Activated CD4-positive, alpha-beta T cell treated with anti-CD3 and anti-CD28 coated beads, Interleukin-10, Interleukin-2, amounts not matched to agents 100 ng/mL and 50 ng/mL, durations not matched to agents 16 hours and 8 hours (primary cell): ENCODE measurements at regions not wholly inside any gene's neighbourhood (a gene's known extent, or its start where the extent isn't known, plus 50 kb on each side); places are given as distances from the start of the nearest gene placed in this dataset.
"Not testable (repeated sequence)": the region's sequence is repeated elsewhere in the genome, so short reads cannot be mapped to it uniquely, and the experiment has no call there.

Source experiments
- DNase-seq: peaks from one replicate; pipeline ENCODE4 v3.0.0-alpha.2; 2020

DNA sequence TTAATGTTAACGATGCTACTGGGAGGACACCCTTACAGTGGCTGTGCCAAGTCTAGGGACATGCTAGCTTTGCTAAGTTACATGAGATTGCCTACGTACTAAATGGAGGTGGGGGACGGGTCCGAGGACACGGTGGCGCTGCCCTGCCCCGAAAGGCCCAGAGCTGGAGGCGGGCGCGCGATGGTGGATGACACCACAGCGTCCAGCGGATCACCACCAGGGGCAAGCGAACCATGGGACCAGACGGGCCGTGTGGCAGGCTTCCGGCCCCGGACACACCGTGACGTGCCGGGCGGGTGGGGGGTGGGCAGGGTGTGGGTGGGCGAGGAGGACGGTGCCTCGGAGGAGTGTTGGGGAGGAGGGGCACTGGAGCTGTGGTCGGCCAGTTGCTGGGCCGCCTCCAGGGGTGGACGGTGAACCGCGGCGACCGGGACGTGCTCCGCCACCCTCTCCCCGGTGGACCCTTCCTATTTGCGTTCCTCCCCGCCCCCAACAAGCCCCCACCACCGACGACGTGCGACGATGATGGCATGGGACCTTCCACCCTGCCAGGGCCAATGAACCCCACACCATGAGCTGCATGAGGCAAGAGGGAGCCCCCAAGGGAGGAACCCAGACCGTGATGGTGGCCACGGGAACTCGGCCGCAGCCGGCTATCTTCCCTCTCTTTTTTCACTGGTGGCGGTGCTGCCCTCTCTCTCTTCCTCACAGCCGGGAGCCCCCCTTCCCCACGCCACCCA lies 773.3 kb upstream of the DEFB115 start:
- DNase-seq = no peak

DNA sequence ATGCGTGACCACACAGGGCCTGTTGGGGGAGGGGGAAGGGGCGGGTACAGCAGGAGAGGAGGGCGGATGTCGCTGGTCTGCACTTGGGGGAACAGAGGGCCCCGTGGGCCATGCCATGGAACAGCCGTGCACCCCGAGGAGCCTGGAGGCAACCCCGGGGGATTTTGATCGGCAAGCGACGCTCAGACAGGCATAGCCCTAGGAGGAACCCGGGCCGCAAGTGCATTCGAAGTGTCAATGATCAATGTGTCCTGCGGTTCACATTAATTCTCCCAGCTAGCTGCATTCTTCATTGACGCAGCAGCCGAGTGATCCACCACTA lies 772.8 kb upstream of the DEFB115 start:
- DNase-seq = no peak

DNA sequence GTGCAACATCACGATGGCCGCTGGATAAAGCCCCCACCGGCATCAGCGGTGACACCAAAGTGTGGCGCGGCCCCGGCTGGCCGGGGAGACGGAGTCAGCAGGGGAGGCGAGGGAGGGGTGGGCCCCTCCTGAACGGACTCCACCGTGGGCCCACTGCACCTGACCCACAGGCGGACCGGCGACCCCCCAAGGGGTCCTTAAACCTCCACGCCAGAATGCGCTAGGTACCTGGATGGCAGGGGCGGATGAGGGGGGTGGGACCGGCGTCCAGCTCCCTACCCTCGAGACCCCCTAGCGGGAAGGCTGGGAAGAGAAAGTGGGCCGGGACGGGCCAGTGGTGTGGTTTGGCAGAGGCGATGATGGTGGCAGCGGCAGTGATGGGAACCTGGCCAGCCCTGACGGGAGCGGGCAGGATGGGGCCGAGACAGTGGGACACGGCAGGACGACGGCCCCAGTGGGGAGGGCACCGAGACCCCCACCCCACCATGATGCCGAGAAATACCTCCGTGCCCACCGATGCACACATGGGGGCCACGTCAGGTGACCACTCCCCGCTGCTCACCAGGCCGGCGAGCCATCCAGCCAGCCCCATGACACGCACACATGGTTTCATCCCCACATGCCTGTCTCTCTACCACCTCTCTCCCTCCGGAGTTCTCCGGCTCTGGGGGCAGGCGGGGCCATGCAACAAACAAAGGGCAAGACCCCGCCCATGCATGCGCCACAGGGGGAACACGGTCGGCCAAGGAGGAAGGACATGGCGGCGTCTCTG lies 771.9 kb upstream of the DEFB115 start:
- DNase-seq = no peak

DNA sequence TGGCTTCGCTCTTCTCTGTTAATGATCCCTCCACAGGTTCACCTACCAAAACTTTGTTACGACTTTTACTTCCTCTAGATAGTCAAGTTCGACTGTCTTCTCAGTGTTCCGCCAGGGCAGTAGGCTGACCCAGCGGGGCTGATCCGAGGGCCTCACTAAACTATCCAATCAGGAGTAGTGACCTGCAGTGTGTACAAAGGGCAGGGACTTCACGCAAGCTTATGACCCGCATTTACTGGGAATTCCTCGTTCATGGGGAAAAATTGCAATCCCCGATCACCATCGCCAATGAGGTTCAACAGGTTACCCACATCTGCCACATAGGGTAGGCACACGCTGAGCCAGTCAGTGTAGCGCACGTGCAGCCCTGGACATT lies 771.4 kb upstream of the DEFB115 start:
- DNase-seq = no peak

DNA sequence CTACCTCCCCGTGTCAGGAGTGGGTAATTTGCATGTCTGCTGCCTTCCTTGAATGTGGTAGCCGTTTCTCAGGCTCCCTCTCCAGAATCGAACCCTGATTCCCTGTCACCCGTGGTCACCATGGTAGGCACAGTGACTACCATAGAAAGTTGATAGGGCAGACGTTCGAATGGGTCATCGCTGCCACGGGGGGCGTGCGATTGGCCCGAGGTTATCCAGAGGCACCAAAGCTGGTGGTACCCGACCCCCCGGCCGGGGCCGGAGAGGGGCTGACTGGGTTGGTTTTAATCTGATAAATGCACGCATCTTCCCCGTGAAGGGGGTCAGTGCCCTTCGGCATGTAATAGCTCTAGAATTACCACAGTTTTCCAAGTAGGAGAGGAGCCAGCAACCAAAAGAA lies 770.0 kb upstream of the DEFB115 start:
- not testable (repeated sequence) for DNase-seq

DNA sequence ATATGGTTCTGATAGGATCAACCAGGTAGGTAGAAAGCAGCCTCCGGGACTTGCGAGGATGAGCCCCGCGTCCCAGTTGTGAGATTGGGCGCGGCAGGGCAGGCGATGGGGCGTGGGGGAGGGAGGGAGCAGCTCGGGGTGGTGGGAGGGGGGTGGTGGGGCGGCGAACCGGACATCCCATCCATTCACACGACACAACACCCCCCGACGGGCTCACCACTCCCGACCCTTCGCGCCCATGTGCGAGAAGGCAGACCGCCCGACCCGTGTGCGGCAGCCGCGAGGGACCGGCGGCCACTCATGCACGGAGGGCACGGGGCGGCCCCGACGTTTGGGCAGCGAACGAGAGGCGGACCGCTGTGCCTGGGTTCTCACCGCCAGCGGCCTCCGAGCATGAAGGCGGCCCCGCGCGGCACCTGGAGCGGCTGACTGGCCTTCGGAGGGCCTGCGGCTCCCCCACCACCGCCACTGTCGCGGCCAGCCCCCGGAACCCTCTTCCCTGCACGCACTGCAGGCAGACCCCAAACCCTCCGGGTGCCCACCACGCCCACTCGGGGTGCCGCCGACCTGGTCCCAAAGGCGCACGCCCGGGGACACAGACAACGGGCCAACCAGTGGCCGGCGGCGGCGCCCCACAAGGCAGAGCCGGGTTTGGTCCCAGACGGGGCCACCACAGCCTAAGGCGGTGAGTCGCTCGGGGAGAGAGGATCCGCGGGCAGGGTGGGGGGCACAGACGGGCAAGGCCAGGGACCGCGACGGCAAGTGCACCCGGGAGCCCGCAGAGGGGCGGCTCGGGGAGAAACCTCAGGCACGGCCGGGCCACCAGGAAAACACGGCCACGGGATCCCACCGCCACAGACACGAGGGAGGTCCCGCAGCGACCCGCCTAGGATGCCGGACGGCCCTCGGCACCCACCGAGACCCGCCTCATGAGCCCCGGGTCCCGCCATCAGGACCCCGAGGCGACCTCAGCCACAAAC lies 769.2 kb upstream of the DEFB115 start:
- no peak for DNase-seq

DNA sequence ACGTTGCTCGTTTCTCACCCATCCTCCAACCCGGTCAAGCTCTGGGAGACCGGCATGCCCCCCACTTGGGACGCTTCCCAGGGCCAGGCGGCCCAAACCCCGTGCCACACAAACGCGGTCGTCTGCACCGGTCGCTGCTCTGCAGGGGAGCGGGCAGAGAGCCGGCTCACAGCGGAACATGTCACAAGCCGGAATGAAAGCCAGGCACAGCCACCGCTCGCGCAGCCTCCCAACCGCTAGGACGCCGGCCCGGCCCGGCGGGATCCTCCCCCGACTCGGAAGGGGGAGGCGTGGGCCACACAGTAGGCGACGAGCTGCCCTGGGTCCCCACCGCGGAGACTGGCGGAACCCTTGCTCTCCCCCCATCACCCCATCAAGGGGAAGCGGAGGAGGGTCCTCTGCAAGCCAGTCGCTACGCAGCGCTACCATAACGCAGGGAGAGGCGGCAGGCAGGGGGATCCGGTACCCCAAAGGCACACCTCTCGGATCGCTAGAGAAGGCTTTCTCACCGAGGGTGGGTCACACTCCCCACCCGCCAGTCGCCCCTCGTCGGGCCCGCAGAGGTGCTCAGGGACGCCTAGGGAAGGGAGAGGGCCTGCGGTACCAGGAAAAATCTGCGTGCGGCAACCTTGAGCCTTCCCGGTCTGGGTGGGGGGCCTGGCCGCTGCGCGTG lies 768.4 kb upstream of the DEFB115 start:
- DNase-seq = no peak

DNA sequence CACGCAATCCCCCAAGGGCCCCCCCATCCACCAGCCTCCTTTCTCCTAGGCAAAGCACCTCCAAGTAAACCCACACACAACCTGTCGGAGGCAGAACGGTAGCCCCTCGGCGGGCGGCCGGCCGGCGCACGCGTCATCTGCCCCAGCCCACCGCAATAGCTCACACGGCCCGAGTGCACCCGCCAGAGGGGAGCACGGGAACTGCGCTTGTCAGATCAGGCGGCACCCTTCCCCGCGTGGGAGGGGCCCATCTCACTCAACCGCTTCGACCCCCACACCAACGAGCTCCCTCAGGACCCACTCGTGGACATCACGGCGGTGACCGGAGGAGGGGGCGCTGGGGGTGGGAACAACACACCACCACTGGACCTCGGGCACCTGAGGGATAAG lies 767.9 kb upstream of the DEFB115 start:
- DNase-seq = no peak

DNA sequence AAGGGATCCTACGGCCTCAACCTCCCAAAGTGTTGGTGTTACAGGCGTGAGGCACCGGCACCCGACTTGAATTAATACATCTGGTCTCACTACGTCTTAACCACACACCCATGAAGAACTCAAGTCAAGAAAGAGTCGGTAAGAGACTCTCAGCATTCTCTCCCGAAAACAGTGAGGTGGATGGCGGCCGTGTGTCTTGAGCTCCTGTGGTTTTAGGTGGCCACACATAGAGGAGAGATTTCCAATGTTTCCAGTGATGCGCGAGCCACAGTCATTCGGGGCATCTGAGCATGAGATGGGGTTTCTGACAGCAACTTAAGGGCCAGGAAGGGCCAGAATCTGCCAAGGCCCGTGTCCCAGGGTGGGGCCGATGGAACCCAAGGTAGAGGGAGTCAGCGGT lies 766.4 kb upstream of the DEFB115 start:
- DNase-seq = no peak

DNA sequence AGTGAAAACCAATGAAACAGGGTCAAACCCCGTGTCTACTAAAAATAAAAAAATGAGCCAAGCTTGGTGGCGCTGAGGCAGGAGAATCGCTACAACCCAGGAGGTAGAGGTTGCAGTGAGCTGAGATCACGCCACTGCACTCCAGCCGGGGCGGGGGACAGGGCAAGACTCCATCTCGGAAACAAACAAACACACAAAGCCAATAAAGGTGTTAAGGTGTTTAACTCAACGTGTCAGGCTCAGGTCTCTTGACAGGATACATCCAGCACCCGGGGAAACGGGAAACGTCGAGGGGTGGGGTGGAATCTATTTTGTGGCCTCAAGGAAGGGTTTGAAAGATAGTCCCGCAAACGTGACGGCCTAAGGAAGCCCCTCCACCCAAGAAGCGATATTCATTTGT lies 760.8 kb upstream of the DEFB115 start:
- not testable (repeated sequence) for DNase-seq

DNA sequence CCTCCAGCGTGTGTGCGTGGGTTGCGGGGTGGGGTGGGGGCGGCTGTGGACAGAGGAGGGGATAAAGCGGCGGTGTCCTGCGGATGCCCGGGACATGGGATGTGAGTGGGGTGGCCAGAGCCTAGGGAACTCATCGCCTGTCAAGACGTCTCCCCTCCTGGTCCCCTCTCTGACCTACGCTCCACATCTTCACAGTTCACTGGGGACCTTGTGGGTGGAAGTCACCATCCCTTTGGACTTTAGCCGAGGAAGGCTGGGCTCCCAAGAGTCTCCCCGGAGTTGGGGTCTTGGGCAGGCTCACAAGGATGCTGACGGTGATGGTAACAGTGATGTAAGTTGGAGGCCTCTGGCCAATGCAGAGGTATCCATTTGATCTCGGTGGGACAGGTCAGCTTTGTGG lies 760.3 kb upstream of the DEFB115 start:
- DNase-seq = not testable (repeated sequence)

DNA sequence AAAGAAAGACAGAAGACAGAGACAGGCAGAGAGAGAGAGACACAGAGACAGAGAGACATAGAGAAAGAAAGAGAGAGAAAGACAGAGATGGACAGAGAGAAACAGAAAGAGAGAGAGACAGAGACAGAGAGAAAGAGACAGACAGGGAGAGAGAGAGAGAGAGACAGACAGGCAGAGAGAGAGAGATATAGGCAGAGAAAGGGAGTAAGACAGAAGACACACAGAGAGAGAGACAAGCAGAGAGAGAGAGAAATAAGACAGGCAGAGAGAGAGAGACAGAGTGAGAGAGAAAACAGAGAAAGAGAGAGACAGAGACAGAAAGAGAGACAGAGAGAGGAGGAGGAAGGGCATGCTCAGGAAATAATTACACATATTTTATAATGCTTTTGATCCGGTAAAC lies 758.3 kb upstream of the DEFB115 start:
- no peak for DNase-seq

DNA sequence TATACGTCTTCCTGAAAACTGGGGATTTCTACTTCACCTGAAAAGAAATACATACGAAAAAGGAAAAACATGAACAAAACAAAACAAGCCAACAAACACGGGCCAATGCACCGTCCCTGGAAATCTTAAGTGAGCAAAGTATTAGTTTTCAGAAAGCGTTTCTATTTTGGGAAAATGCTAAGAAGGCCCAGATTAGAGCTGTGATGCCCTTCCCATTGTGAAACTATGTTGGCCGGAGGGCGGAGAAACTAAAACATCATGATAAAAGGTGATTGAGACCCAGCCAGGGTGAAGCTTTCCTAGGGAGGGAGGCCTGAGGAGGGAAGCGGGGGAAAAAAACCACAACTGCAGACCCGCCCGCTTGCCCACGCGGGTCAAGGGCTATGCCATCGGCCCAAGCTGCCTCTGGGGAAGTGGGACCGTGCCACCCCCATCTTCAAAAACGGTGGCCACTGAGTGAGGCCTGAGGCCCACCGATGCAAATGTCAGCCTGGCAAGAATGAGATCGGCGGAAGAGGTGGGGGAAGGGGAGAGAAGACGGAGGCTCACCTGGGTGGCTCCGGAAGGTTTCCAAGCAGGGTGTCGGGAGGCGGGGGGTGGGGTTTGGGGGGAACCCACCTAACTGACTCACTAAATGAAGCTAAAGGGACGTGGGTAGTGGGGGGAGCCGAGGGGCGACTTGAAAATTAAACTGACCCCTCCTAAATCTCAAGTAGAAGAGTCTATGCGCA lies 757.6 kb upstream of the DEFB115 start:
- DNase-seq = not testable (repeated sequence)

DNA sequence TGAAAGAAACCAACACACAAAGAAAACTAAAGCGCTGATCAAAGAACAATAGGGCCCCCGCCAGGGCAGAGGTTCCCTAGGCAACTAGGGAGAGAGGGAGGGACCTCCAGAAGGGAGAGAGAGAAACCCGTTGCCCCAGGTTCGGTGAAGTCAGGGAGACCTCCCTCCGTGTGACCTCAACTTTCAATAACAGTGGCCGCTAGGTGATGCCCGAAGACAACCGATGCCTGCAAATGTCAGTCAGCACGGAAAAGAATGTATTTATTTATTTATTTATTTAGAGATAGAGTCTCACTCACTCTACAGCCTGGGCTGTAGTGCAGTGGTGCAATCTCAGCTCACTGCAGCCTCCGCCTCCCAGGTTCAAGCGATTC lies 757.0 kb upstream of the DEFB115 start:
- not testable (repeated sequence) for DNase-seq

DNA sequence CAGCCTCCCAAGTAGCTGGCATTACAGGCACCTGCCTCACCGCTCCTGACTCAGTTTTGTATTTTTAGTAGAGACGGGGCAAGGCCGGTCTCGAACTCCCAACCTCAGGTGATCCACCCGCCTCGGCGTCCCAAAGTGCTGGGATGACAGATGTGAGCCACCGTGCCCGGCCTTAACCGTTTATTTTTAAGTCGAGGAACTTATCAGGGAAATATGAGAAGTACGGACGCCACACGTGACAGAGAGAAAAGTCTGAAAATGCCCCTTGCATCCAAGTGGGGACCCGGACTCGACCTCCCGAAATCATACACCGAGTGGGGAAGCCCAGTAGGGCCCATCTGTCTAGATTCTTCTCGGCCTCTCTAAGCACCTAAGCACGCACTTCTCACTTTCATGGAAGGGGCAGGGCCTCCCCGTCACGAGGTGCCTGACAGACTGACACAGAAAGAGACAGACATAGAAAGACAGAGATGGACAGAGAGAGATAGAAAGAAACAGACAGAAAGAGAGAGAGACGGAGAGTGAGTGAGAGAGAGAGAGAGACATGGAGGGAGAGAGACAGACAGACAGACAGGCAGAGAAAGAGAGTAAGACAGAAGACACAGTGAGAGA lies 756.5 kb upstream of the DEFB115 start:
- DNase-seq = no peak

DNA sequence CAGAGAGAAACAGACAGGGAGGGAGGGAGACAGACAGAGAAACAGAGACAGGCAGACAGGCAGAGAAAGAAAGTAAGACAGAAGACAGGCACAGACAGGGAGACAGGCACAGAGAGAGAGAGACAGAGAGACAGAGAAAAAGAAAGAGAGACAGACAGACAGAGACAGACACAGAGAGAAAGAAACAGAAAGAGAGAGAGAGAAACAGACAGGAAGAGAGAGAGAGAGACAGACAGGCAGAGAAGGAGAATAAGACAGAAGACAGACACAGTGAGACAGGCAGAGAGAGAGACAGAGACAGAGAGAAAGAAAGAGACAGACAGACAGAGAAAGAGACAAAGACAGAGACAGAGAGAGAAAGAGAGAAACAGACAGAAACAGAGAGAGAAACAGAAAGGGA lies 754.8 kb upstream of the DEFB115 start:
- DNase-seq = no peak

DNA sequence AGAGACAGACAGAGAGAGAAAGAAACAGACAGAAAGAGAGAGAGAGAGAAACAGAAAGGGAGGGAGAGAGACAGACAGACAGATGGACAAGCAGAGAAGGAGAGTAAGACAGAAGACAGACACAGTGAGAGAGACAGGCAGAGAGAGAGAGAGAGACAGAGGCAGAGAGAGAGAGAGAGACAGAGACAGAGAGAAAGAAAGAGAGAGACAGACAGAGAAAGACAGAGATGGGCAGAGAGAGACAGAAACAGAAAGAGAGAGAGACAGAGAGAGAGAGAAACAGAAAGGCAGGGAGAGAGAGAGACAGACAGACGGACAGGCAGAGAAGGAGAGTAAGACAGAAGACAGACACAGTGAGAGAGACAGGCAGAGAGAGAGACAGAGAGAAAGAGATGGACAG lies 754.3 kb upstream of the DEFB115 start:
- not testable (repeated sequence) for DNase-seq

DNA sequence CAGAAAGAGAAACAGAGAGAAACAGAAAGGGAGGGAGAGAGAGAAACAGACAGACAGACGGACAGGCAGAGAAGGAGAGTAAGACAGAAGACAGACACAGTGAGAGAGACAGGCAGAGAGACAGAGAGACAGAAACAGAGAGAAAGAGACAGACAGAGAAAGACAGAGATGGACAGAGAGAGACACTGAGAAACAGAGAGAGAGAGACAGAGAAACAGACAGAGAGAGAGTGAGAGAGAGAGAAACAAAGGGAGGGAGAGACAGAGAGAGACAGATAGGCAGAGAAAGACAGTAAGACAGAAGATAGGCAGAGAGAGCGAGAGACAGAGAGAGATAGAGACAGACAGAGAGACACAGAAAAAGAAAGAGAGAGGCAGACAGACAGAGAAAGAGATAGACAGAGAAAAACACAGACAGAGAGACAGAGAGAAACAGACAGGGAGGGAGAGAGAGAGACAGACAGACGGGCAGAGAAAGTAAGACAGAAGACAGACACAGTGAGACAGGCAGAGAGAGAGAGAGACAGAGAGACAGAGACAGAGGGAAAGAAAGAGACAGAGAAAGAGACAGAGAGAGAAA lies 753.4 kb upstream of the DEFB115 start:
- DNase-seq = no peak

DNA sequence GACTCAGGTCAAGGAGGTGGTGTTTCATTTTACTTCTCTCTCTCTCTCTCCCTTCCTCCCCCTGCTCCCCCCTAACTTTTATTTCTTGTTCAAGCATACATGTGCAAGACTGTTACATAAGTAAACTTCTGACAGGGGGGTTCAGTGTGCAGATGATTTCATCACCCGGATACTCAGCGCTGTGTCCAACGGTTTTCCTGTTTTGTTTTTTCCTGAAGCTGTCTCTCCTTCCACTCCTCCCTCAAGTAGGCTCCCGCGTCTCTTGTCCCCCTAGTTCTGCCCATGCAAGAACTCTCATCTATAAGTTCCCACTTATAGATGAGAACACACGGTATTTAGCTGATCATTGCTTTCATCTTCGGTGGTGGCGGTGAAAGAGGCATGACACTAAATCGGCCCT lies 751.9 kb upstream of the DEFB115 start:
- no peak for DNase-seq

DNA sequence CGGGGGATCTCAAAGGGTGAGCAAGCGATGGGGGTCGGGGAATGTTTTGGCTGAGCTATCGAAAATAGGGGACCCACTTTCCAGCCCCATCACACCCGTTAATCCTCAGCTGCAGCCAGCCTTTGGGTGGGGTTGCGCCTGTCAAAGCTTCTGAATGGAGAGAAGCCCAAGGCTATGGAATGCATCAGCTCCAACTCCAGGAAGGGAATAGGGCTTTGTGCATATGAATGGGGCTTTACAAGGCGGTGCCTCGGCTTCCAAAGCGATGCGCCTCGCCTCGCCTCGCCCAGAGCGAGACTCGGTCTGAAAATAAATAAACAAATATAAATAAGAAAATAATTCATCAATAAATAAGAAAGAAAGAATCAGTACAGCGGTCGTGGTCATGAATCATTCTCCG lies 751.4 kb upstream of the DEFB115 start:
- no peak for DNase-seq

DNA sequence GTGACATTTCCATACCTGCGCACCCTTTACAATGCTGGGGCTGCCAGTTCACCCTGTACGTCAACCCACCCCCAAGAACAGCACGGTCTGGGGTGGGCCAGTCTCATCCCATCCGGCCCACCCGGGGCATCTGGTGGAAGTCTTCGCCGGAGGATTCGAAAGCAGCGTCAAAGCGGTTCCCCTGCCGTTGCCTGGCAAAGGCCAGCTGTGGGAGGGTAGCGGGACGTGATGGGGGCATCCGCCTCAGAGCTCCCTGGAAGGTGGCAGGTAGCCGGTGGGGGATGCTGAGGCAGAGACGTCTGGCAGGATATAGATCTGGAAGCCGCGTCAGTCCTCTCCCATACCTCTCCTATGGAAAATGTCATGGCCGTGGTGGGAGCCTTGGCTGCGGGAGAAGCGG lies 749.1 kb upstream of the DEFB115 start:
- not testable (repeated sequence) for DNase-seq
